ENCODE measurements at regions not wholly inside any gene's neighbourhood (a gene's known extent, or its start where the extent isn't known, plus 50 kb on each side); places are given as distances from the start of the nearest gene placed in this dataset.

DNA sequence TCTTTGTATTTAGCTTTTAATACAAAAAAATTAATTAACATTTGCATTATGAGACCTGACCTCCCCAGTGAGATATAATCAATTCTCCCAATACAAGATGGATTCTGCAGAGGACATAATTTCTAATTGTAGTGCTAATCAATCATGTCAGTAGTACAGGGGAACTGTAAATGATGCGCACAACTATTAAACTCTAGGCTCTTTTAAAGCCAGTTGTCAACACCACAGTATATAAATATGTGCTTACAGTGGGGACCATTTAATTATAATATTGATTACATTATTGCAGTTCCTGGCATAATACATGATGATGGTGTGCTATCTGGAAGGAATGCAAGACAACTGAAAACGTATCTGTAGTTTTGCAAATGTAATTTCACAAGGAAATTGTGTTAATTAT lies 285.6 kb upstream of the EPHA4 start:
- CTCF ChIA-PET (ENCODE audit: partially characterized antibody): no interaction called here
- H3K9me3 ChIP-seq (ENCODE audit: control insufficient read depth in 1 of 2, low read length in 2 of 2): no peaks in the 10 kb centered on the region
- H3K4me3 ChIP-seq (ENCODE audit: low read length in 2 of 2): no peak overlapping the region
- H3K27me3 Mint-ChIP-seq: no peaks in the 10 kb centered on the region
- H3K36me3 ChIP-seq (ENCODE audit: insufficient read depth, low read length): no peaks in the 10 kb centered on the region
- H3K4me1 ChIP-seq (ENCODE audit: insufficient read depth, low read length): no peaks in the 10 kb centered on the region
- no peaks in the 10 kb centered on the region for H3K4me1 Mint-ChIP-seq
- H3K9me3 Mint-ChIP-seq: peaks cover 0 to 4% (median under 1%) of the 10 kb centered on the region in 8 donors
- no peak overlapping the region for H3K4me3 Mint-ChIP-seq
- H3K27ac Mint-ChIP-seq: no peak overlapping the region
- no peaks in the 10 kb centered on the region for H3K27me3 ChIP-seq (ENCODE audit: insufficient read depth, low read length)
- no peak for DNase-seq
- intact Hi-C loops (cut with micrococcal nuclease): no loop called here
- POLR2A ChIA-PET (ENCODE audit: partially characterized antibody): no interaction called here
- H3K36me3 Mint-ChIP-seq: no peaks in the 10 kb centered on the region
- H3K27ac ChIP-seq (ENCODE audit: low read depth, low read length): no peak overlapping the region

DNA sequence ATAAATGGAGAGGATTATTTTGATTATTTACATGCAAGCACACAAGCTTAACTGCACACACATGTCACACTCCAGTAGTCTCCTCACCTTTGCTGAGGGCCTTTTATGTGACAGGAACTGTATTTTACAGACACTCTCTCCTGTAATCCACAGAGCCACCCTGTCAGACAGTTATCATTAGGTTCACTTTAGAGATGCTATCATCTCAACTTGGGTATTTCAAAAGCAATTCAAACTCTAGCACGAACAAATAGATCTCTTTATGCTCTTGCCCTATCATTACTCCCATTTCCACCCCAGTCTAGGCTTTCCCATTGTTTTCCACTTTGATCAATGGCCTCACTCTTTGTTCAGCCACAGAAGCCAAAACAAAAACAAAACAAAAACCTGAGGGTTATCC lies 281.2 kb upstream of the EPHA4 start:
- no peaks in the 10 kb centered on the region for H3K4me1 Mint-ChIP-seq
- Histone ChIP-seq H3K4me1 (ENCODE audit: insufficient read depth, low read length) (no peaks in the 10 kb centered on the region), H3K9me3 (ENCODE audit: control insufficient read depth in 1 of 2, low read length in 2 of 2) (no peaks in the 10 kb centered on the region), H3K4me3 (ENCODE audit: low read length in 2 of 2) (no peak overlapping the region), H3K27me3 (ENCODE audit: insufficient read depth, low read length) (no peaks in the 10 kb centered on the region), H3K36me3 (ENCODE audit: insufficient read depth, low read length) (no peaks in the 10 kb centered on the region), H3K27ac (ENCODE audit: low read depth, low read length) (no peak overlapping the region)
- no peak overlapping the region for H3K27ac Mint-ChIP-seq
- H3K36me3 Mint-ChIP-seq: no peaks in the 10 kb centered on the region
- no peaks in the 10 kb centered on the region for H3K27me3 Mint-ChIP-seq
- H3K4me3 Mint-ChIP-seq: no peak overlapping the region
- no peak for DNase-seq
- intact Hi-C loops (cut with micrococcal nuclease): no loop called here
- POLR2A ChIA-PET (ENCODE audit: partially characterized antibody): no interaction called here
- peaks cover 0 to 5% (median 0%) of the 10 kb centered on the region in 8 donors for H3K9me3 Mint-ChIP-seq
- CTCF ChIA-PET (ENCODE audit: partially characterized antibody): no interaction called here

DNA sequence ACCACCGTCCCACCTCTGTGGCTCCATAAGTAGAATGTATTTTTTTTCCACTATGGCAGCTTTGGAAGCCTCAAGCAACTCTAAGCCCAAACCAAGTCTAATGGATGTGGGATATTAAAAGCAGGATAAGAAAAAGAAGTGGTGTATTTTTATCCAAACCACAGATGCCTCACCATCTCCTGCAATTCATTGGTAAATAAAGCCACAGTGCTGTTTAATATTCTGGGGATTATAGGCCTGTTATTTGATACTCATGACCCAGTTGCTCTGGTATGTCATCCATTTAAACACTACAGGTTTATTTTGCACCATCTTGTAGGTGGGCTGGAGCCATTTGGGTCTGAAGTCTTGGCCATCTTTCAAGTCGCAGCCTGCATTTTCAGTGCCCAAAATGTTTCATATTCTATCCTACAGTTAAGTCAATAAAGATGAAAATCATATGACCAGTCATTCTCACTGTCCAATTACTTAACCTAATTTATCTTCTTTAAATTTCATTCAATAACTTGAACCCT lies 279.5 kb upstream of the EPHA4 start:
- CTCF ChIA-PET (ENCODE audit: partially characterized antibody): interaction anchor here (0.7 to 1.2 kb wide), 2 partner anchors 14 to 72 kb away, joined by 3 to 5 read pairs; no protein-coding TSS in a partner anchor
- no peak overlapping the region for H3K27ac ChIP-seq (ENCODE audit: low read depth, low read length)
- no peak overlapping the region for H3K27ac Mint-ChIP-seq
- H3K9me3 Mint-ChIP-seq: peaks cover 0 to 5% (median 0%) of the 10 kb centered on the region in 8 donors
- intact Hi-C loops (cut with micrococcal nuclease): no loop called here
- no peaks in the 10 kb centered on the region for H3K4me1 Mint-ChIP-seq
- H3K4me3 ChIP-seq (ENCODE audit: low read length in 2 of 2): no peak overlapping the region
- no peaks in the 10 kb centered on the region for H3K27me3 ChIP-seq (ENCODE audit: insufficient read depth, low read length)
- H3K36me3 ChIP-seq (ENCODE audit: insufficient read depth, low read length): no peaks in the 10 kb centered on the region
- H3K36me3 Mint-ChIP-seq: no peaks in the 10 kb centered on the region
- POLR2A ChIA-PET (ENCODE audit: partially characterized antibody): no interaction called here
- no peaks in the 10 kb centered on the region for H3K4me1 ChIP-seq (ENCODE audit: insufficient read depth, low read length)
- no peaks in the 10 kb centered on the region for H3K27me3 Mint-ChIP-seq
- no peak for DNase-seq
- no peaks in the 10 kb centered on the region for H3K9me3 ChIP-seq (ENCODE audit: control insufficient read depth in 1 of 2, low read length in 2 of 2)
- H3K4me3 Mint-ChIP-seq: no peak overlapping the region

DNA sequence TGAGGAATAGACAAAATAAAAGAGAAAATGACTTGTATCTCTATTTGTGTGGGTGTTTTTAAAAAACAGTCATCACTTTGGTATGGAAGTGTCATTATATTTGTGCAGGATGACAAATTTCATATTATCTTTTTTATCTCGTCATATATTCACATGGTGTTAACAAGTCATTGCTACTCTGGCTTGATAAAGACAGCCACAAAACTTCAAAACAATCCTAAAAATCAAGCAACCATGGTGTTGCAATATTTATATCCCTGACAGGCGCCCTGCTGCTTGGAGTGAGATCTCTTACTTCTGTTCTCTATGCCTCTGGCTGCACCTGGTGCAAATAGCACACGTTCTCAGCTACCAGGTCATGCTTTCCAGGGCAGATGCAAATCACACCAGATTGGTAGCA lies 278.0 kb upstream of the EPHA4 start:
- Mint-ChIP-seq H3K36me3 (no peaks in the 10 kb centered on the region), H3K4me1 (no peaks in the 10 kb centered on the region), H3K27ac (no peak overlapping the region), H3K27me3 (no peaks in the 10 kb centered on the region), H3K4me3 (no peak overlapping the region), H3K9me3 (peaks cover 0 to 5% (median 0%) of the 10 kb centered on the region in 8 donors)
- Histone ChIP-seq H3K27ac (ENCODE audit: low read depth, low read length) (no peak overlapping the region), H3K27me3 (ENCODE audit: insufficient read depth, low read length) (no peaks in the 10 kb centered on the region), H3K9me3 (ENCODE audit: control insufficient read depth in 1 of 2, low read length in 2 of 2) (no peaks in the 10 kb centered on the region), H3K4me1 (ENCODE audit: insufficient read depth, low read length) (no peaks in the 10 kb centered on the region), H3K4me3 (ENCODE audit: low read length in 2 of 2) (no peak overlapping the region), H3K36me3 (ENCODE audit: insufficient read depth, low read length) (no peaks in the 10 kb centered on the region)
- intact Hi-C loops (cut with micrococcal nuclease): no loop called here
- ChIA-PET CTCF (ENCODE audit: partially characterized antibody) (no interaction called here), POLR2A (ENCODE audit: partially characterized antibody) (no interaction called here)
- no peak for DNase-seq

DNA sequence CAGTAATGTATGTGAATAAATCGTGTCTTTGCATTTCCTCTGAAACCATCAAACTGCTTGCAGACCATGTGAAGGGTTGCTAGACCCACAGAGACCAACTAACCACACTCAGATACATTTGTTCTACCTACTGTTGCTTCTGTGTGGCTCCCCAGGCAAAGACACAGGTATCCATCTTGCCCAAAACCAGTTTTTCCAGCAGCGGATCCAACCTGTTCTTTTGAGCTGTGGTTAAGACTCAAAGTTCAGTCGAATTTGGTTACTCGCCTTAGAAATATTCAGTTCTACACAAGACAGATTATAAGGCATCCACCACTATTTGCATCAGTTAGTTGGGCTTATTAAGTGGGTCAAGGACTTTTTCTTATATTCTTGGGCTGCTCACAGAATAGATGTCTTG lies 276.2 kb upstream of the EPHA4 start:
- ChIA-PET POLR2A (ENCODE audit: partially characterized antibody) (no interaction called here), CTCF (ENCODE audit: partially characterized antibody) (no interaction called here)
- no peak overlapping the region for H3K27ac Mint-ChIP-seq
- H3K27ac ChIP-seq (ENCODE audit: low read depth, low read length): no peak overlapping the region
- no peaks in the 10 kb centered on the region for H3K36me3 ChIP-seq (ENCODE audit: insufficient read depth, low read length)
- no peak overlapping the region for H3K4me3 ChIP-seq (ENCODE audit: low read length in 2 of 2)
- H3K4me1 ChIP-seq (ENCODE audit: insufficient read depth, low read length): no peaks in the 10 kb centered on the region
- DNase-seq: no peak
- no peaks in the 10 kb centered on the region for H3K4me1 Mint-ChIP-seq
- no peaks in the 10 kb centered on the region for H3K27me3 ChIP-seq (ENCODE audit: insufficient read depth, low read length)
- no peak overlapping the region for H3K4me3 Mint-ChIP-seq
- no peaks in the 10 kb centered on the region for H3K9me3 ChIP-seq (ENCODE audit: control insufficient read depth in 1 of 2, low read length in 2 of 2)
- no peaks in the 10 kb centered on the region for H3K27me3 Mint-ChIP-seq
- intact Hi-C loops (cut with micrococcal nuclease): no loop called here
- H3K9me3 Mint-ChIP-seq: peaks cover 0 to 4% (median 0%) of the 10 kb centered on the region in 8 donors
- no peaks in the 10 kb centered on the region for H3K36me3 Mint-ChIP-seq

DNA sequence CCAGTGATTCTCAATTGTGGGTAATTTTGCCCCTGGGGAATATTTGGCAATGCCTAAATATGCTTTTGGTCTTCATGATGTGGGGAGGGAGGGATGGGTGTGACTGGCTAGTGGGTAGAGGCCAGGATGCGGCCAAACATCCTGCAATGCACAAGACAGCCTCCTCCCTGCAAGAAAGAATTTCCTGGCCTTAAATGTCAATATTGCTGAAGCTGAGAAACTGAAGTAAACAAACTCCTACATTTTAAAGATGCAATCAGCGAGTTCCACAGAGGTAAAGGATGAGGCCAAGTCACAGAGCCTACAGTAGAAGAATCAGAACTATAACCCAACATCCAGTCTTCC lies 272.9 kb upstream of the EPHA4 start:
- Mint-ChIP-seq H3K4me1 (no peaks in the 10 kb centered on the region), H3K9me3 (peaks cover 0 to 3% (median 0%) of the 10 kb centered on the region in 8 donors), H3K4me3 (no peak overlapping the region), H3K36me3 (no peaks in the 10 kb centered on the region), H3K27me3 (no peaks in the 10 kb centered on the region), H3K27ac (no peak overlapping the region)
- Histone ChIP-seq H3K9me3 (ENCODE audit: control insufficient read depth in 1 of 2, low read length in 2 of 2) (no peaks in the 10 kb centered on the region), H3K27me3 (ENCODE audit: insufficient read depth, low read length) (no peaks in the 10 kb centered on the region), H3K4me3 (ENCODE audit: low read length in 2 of 2) (no peak overlapping the region), H3K27ac (ENCODE audit: low read depth, low read length) (no peak overlapping the region), H3K4me1 (ENCODE audit: insufficient read depth, low read length) (no peaks in the 10 kb centered on the region), H3K36me3 (ENCODE audit: insufficient read depth, low read length) (no peaks in the 10 kb centered on the region)
- ChIA-PET CTCF (ENCODE audit: partially characterized antibody) (no interaction called here), POLR2A (ENCODE audit: partially characterized antibody) (no interaction called here)
- intact Hi-C loops (cut with micrococcal nuclease): no loop called here
- DNase-seq: no peak

DNA sequence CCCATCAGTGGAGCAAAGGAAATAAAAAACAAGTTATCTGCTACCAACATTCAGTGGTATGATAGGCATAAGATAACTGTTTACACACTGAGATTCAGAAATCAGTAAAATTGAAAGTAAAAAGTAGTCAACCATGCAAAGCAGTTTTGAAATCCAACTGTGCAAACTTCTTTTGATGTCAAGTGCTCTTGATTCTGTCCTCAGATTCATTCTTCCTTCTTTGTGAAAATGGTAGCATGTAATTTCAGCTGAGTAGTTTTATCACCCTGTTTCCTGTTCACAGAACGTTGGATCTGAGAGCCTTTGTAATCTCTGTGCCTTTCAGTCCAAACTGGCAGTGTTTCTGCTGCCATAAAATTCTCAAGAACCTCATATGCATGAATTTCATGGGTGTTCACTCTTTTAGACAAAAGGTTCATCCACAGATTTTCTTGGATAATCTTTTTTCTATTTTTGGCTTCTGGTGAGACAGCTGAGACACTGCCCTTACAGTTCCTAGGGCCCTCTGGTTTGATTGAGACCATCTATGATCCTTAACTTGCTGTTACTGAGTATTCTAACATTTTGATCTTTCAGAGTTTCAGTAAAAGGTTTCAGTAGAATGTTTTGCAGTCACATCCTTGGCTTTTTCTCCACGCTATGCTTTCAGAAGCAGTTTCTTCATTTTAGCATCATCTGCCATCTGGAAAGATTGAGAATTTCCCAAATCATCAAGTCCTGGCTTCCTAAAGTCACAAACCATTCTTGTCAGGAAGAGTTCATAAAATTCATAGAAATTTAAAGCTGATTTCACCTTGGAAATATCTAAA lies 272.3 kb upstream of the EPHA4 start:
- H3K4me1 ChIP-seq (ENCODE audit: insufficient read depth, low read length): no peaks in the 10 kb centered on the region
- no peaks in the 10 kb centered on the region for H3K27me3 ChIP-seq (ENCODE audit: insufficient read depth, low read length)
- Mint-ChIP-seq H3K27me3 (no peaks in the 10 kb centered on the region), H3K4me1 (no peaks in the 10 kb centered on the region), H3K27ac (no peak overlapping the region), H3K36me3 (no peaks in the 10 kb centered on the region), H3K9me3 (peaks cover 0 to 3% (median 0%) of the 10 kb centered on the region in 8 donors), H3K4me3 (no peak overlapping the region)
- CTCF ChIA-PET (ENCODE audit: partially characterized antibody): no interaction called here
- H3K9me3 ChIP-seq (ENCODE audit: control insufficient read depth in 1 of 2, low read length in 2 of 2): no peaks in the 10 kb centered on the region
- no peak overlapping the region for H3K4me3 ChIP-seq (ENCODE audit: low read length in 2 of 2)
- POLR2A ChIA-PET (ENCODE audit: partially characterized antibody): no interaction called here
- no peak overlapping the region for H3K27ac ChIP-seq (ENCODE audit: low read depth, low read length)
- no peaks in the 10 kb centered on the region for H3K36me3 ChIP-seq (ENCODE audit: insufficient read depth, low read length)
- intact Hi-C loops (cut with micrococcal nuclease): no loop called here
- DNase-seq: no peak

Measured in CD4-positive, alpha-beta memory T cell (primary cell).